Myocyte (in vitro differentiated cells): ENCODE measurements at regions not wholly inside any gene's neighbourhood (a gene's known extent, or its start where the extent isn't known, plus 50 kb on each side); places are given as distances from the start of the nearest gene placed in this dataset.
"Not testable (repeated sequence)": the region's sequence is repeated elsewhere in the genome, so short reads cannot be mapped to it uniquely, and the experiment has no call there.

Experiments
- DNase-seq: peaks from one replicate; pipeline ENCODE4 v3.0.0-alpha.2; 2012; ENCODE audit warnings: low read depth

DNA sequence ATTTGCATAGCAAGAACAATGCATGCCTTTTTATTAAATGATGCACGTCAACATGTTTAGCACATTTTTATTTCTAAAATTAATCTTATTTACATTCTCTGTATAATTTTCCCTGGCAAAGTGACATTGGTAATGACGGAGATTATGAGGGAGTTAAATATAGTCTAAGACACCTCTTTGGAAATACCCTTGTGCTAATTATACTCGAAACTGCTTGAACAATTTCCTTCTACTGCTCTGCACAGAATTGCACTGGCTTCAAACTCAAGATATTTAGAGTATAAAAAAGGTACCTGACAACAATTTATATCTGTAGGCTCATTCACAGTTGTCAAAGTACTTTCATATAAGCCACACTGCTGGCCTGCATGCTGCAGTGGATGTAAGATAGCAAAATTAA, 602.7 kb downstream of the NXPH1 start:
- DNase-seq: no peak

DNA sequence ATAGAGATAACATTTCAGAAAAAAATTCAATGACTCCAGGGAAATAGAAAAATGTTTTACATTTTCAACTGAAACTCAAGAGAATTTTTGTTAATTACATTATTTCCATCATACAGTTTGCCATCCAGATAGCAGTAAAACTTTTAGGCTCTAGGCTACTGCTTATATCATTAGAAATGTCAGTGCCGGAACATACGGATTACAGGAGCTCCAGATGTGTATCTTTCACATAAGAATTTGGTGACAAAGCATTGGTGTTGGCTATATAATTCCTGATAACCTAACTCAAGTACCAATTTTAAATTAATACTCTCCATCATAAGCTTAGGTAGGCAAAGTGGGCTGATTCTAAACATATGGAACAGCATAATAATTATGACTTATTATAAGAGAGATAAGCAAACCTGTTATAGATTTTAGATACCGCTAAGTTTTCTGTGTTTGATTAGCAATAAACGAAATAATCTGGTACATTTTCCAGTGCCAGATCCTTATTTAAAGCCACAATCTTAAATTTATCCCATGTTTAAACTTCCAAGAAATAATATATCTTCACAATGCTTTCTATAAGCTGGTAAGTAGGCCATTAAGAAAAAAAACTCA, 637.9 kb downstream of the NXPH1 start:
- no peak for DNase-seq

DNA sequence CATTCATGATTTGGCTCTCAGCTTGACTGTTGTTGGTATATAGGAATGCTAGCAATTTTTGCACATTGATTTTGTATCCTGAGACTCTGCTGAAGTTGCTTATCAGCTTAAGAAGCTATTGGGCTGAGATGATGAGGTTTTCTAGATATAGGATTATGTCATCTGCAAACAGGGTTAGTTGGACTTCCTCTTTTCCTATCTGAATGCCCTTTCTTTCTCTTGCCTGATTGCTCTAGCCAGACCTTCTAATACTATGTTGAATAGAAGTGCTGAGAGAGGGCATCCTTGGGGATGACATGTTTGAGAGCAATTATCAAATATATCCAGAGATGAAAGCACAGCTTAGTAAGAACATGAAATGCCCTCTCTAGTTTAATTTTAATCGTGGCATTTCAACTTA, 642.4 kb downstream of the NXPH1 start:
- not testable (repeated sequence) for DNase-seq

DNA sequence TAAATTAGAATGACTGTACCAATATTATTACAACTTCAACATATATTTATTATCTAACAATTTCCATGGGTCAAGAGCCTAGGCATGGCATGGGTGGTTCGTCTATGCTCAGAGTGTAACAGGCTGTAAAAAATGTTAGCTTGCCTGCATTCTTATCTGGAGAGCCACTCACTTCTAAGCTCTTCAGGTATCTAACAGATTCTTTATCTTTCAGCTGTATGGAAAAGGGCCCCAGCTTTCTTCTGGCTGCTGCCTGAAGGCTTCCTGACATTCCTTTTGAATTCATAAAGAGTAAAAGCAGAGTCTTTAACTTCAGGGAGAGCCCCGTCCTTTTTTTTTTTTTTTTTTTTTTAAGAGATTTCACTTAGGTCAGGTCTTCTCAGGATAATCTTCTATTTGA, 648.8 kb downstream of the NXPH1 start:
- no peak for DNase-seq

DNA sequence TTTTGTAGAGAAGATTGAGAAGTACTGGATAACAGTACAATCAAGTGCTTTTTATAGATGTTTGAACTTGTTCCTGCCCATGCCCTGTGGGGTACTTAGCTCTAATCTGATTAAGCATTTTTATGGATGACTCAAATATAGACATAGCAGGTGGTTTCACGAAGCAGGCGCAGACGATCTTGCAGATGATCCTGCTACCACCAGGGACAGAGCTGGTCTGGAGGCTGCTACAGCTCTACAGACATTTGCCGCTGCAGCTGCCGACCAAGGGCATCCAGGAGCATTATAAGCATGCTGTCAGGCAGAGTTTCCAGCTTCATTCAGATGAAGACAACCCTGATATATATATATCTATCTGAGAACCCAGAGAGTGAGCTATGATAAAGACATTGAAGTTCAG, 650.4 kb downstream of the NXPH1 start:
- no peak for DNase-seq

DNA sequence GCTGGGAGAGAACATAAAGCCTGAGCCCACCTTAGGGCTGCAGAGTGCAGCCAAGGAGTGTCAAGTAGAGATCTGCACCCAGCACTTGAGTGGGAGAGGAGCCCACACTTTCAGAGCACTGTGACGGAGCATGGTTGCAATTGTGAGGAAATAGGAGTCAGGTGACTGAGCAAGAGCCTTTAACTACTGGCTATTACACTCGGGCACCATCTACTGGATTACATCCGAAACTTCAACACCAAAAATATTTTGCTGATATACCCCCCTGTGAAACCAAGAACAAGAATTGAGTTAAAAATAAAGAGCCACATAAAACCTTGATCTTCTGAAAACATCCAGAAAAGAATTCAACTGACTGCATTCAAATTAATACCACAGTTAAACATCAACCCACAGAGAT, 657.9 kb downstream of the NXPH1 start:
- no peak for DNase-seq

DNA sequence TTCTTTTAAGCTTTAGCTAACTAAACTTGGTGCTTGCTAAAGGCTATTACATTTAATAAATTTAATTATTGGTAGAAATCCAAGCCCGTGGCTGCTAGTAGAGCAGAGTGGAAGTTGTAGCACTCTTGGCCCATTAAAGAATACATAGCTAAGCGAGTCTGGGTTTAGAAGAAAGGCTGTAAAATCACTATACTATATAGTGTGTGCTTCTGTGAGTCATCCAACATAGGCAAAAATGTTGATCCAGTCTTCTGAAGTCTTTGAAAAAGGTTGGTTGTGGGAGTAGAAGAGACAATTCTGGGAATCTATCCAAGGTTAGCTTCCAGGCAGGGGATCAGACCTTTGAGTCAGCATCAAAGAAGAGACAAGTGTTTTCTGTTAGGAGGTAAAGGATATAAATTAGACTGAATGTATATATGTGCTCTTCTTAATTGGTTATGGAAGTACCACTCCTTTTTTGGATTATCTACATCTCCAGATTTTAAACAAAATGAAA, 664.2 kb downstream of the NXPH1 start:
- no peak for DNase-seq

DNA sequence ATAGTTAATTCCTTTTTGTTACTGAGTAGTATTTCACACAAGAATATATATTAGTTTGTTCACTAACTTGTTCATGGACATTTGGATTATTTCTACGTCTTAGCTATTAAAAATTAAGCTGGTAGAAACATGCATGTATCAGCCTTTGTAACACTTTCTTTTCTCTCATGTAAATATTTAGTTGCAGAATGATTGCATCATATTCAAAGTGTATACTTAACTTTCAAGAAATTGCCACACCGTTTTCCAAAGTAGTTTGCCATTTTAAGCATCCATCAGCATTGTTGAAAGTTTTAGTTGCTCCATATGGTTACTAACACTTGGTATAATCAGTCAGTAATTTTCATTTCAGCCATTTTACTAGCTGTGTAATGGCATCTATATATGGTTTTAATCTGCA, 666.9 kb downstream of the NXPH1 start:
- no peak for DNase-seq

DNA sequence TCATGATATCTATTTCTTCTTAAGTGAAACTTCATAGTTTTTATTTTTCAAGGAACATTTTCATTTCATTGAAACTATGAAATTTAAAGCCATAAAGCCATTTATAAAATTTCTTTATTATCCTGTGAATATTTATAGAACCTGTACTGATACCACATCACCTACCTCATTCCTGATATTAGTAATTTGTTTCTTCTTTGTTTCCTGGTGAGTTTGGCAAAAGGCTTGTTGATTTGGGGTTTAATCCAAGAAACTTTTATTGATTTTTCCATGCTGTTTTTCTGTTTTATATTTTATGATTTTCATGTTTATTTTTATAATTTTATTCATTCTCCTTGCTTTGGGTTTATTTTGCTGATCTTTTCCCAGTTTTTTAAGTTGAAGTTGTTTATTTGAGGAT, 669.4 kb downstream of the NXPH1 start:
- no peak for DNase-seq

DNA sequence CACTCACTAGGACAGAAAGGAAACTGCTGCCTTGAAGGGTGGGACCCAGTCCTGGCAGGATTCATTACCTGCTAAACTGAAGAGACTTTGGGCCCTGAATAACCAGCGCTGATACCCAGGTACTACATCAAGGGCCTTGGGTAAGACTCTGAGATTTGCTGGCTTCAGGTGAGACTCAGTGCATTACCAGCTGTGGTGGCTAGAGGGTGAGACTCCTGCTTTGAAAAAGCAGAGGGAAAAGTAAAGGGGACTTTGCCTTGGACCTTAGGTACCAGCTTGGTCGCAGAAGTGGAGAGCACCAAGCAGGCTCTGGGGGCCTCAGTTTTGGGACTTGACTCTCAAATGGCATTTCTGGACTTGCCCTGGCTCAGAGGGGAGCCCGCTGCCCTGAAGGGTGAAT, 673.3 kb downstream of the NXPH1 start:
- DNase-seq: no peak

DNA sequence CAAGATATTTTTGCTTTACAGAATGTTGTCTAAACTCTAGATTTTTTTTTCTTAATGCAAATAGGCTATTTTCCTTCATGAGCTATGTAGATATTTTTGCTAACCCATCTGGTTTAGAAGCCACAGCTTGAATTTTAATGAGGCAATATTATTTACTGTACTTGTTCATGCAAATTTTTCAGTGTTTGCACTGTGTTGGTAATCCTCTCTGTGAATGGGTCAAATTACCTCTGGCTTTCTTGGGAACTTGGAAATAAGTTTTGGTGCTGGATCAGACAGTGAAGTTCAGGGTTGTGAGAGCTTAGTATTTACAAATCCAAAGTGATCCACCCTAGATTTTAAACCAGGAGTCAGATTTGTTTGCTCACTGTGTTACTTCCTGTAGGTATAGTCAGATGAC, 686.9 kb downstream of the NXPH1 start:
- DNase-seq: no peak

DNA sequence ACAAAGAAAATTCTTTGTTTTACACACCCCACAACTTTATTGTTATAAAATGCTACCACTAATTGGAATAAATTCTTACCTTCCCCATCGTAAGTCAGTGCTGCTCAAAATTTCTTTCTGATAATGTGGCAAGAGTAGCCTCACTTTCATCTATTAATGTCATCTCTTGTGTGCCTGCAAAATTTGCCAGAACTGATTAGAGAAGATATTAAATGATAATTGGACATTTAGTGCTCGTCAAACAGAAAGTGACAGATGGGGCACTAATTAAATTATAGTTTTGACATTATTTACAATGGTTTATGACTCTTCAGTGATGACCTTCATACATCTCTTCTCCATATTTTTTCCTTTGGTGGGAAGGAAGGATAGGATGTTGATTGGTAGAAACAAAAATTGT, 690.9 kb downstream of the NXPH1 start:
- DNase-seq: no peak

DNA sequence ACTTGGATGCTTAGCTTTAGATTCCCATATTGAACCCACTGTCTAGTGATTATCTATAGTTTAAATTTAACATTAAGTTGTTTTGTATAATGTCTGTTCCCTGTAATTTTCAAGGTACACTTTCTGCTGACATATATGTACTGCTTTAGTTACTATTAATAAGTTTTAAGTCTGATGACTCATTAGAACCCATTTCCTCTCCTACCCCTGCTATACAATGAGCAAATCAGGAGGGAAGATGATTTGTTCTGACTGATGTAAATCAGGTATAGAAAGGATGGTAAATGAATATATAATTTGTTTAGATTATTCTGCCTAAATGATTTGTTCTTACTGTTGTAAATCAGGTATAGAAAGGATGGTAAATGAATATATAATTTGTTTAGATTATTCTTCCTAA, 691.8 kb downstream of the NXPH1 start:
- no peak for DNase-seq

DNA sequence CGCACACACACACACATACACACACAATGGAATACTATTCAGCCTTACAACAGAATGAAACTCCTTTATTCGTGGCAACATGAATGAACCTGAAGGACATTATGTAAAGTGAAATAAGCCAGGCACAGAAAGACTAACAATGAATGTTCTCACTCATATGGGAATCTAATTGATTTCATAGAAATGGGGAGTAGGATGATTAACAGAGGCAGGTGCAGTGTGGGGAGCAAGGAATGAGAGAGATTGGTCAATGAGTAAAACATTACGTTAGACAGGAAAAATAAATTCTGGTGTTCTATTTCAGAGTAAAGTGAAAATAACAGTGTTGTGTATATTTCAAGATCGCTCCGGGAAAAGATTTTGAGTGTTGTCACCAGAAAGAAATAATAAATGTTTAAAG, 694.5 kb downstream of the NXPH1 start:
- DNase-seq: no peak

DNA sequence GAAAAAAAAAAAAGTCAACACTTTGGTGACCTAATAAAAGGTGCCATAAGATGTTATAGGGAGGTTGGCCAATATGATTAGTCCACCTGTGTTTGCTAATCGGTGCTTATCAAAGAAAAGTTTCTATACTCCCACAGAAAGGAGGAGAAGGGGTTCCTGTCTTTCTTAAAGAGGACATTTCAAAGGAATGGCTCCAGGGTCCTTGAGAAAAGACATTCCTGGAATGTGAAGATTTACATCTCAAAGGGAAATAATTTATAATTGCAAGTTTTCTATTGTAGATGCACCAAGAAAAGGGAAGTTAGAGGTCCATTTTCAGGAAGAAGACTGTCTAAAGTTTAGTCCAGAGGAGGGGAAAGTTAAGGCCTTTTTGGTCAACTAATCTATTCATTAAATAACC, 715.3 kb downstream of the NXPH1 start:
- no peak for DNase-seq

DNA sequence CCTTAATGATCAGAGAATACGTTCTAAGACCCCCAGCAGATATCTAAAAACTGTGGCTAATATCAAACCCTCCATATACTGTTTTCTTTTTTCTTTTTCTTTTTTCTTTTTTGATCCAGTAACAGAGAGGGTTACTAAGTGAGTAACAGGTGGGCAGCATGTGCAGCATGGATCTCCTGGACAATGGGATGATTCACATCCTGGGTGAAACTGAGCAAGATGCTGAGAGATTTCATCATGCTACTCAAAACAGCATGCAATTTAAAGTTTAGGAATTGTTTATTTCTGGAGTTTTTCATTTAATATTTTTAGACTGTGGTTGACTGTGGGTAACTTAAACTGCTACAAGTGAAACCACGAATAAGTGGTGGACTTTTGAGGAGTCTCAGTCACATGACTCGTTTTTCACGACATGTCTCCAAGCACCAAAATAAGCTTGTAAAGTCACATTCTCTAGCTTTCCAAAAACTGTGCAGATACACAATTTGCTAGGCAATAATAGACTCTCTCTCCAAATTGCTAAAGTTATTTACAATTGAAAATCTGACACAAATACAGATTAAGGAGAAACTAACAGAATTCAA, 716.2 kb downstream of the NXPH1 start:
- DNase-seq: no peak

DNA sequence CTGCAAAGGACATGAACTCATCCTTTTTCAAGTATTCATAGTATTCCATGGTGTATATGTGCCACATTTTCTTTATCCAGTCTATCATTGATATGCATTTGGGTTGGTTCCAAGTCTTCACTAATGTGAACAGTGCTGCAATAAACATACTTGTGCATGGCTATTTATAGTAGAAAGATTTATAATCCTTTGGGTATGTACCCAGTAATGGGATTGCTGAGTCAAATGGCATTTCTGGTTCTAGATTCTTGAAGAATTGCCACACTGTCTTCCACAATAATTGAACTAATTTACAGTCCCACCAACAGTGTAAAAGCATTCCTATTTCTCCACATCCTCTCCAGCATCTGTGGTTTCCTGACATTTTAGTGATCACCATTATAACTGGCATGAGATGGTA, 730.3 kb downstream of the NXPH1 start:
- DNase-seq: not testable (repeated sequence)

DNA sequence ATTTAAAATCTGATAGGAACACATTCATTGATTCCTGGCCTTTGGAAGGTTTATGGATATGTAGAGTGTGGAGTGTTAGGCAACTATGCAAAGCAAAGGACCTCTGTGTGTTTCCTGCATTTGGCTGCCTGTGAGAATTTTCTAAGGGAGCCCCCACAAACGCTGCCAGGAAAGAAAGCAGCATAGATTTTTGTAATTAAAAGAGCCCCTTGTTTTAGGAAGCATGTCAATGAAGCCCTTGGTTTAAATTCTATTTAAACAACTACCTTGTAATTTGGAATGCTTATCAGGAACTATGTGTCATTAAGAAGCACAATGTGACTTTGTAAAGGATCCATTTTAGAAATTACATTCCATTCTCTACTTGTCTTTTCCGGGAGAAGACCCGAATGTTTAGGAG, 742.5 kb downstream of the NXPH1 start:
- no peak for DNase-seq

DNA sequence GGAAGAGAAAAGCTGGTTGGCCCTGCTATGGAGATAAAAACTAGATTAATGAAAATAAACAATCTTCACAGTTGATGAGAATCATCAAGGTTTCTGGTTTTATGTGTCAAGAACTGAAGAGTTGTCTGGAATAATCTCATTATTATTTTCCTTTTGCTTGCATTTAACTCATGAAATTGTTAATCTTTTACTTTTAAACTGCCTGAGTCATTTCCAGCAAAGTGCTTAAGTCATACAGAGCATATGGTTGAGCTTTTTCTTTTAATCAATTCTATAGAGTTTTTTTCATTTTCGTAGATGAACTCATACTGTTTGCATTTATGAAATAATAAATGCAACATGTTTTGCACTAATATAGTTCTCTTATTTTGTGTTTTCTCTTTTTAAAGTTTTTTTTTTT, 747.9 kb downstream of the NXPH1 start:
- no peak for DNase-seq

DNA sequence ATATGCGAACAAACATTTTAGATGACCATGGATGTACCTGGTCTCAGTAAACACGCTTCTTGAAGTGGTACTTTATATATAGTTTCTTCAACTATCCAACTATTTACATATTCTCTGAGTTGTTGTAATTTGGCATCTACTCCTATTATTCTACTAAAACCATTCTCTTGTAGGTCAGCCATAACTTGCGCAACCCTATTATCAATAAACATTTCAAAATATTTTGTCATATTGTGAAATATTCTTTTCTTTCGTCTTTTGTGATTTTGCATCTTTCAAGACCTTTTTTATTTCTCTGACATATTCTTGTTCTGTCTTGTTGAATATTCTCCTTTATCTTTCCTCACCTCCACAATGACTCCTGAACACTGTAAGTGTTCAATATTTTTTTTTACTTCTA, 753.3 kb downstream of the NXPH1 start:
- DNase-seq: no peak

DNA sequence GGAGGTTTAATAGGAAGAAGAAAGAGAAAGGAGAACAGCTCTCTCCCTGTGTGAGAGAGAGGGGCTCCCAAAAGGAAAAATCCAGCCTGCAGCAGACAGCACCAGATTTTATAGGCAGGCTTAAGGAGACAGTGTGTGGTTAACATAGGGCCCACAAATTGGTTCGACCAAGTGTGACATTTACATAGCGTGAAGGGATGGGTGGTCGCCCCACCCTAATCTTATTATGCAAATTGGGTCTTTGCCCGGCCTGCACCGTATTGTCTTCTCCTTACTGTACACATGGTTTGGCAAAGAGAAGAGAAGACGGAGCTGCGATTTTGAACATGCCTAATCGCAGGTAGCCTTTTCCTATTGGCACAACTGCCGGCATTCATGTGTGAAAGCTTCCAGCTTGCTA, 756.3 kb downstream of the NXPH1 start:
- no peak for DNase-seq

DNA sequence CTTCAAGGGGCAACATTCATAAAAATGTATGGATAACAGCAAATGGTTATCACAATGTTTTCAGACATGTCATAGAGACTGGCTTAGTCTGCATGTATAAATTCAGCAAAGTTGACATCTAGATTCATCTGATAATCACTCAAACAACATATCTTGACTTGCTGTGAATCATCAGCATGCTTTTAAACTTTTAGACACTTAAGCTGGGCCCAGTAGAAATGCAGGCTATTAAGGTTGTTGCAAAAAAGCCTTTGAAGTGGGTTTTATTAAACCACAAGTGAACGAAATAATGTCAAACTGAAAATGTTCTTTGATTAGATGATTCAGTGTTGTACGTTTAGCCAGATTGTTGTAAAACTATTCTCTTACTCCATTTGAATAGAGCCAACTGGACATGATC, 759.6 kb downstream of the NXPH1 start:
- DNase-seq: no peak

DNA sequence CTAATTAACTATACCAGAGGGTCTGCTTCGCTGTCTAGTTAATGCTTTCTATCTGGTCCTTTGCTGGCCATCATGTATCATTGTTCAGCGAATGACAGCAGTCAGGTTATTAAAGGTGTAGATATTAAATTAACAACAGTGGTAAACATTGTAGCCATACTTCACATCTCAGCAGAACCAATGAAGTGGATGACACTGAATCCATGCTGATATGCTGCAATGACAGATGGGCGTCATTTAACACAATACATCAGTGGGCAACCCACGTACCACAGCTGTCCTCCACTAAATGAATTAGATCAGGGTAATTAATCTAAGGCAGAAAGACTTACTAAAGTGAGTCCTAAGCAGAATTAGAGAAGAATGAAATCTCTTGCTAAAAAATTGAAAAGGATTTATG, 767.2 kb downstream of the NXPH1 start:
- no peak for DNase-seq

DNA sequence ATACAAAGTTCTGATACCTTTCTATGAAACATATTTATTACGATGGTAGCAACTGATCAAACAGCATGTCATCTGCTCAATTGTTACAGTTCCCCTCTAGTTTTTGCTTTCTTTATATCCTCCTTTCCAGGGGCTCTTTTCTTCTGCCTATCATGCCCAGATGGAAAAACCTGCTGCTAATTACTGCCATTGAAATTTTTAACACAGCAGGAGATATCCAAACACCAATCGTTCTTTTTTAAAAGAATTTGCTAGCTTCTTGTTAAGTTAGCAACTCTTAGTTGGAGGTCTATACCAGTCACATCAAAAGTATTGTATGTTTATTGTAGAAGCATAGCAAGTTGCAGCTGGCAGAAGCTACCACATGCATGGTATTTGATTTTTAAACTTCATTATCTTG, 768.5 kb downstream of the NXPH1 start:
- no peak for DNase-seq
